Inflammatory macrophage (primary cell): ENCODE measurements at regions not wholly inside any gene's neighbourhood (a gene's known extent, or its start where the extent isn't known, plus 50 kb on each side); places are given as distances from the start of the nearest gene placed in this dataset.
A peak's percentile ranks its signal among the peaks of the same experiment; 100 is the strongest.

Experiments used
- DNase-seq, 2 donors: peaks; one replicate each; pipeline ENCODE4 v3.0.0-alpha.2; 2020 to 2022

- DNase-seq, result no peak
Measured at GRCh38 chr14:99058542-99058941, 213.5 kb downstream of the BCL11B start.

DNA sequence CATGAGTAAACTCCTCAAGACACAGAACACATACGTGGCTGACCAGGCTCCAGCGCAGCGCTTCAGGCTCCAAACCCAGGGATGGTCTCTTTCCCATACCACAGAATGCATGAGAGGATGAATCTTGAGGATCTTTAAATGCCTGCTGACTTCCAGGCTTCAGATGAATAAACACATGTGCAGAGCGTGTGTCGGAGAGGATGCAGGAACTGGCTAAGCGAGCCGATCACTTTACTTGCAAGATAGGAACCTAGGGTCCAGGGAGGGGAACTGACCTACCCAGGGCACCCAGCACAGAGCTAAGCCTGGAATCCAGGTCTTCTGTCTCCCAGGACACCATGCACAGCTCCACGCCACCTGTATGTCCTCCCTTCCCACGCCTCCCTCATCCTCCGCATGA is 209.8 kb downstream of the BCL11B start:
- DNase-seq, result no peak

DNA sequence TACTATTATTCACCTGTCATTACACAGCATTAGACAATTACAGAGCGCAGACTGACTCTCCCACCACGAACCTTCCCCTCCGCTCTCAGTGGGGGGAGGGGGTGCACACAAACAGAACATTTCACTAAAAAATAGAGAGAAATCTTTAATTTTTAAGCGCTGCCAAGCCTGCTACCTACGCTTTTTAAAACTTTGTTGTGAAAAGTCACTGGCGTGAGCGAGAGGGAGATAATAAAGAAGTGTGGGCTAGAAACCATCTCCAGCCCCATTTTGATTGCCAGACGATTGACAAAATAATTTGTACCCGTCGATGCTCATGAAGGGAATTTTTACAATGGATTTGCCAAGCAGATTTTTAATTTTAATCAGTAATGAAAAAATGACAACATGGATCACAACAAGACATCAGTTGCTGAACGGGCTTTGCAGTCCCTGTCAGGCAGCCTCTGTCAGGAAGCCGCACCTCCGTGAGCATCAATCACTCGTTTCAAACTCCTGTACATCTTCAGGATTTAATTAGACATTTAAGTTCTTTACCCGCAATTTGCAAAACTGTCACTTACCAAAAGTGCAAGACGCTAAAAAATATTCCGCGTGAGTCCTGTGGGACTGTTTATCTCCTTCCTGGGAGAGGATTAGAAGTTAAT is 209.1 kb downstream of the BCL11B start:
- no peak for DNase-seq

GRCh38 chr14:99063620-99064225 is 208.3 kb downstream of the BCL11B start:
- peak in 1 of 2 donors; percentile 17 for DNase-seq

DNA sequence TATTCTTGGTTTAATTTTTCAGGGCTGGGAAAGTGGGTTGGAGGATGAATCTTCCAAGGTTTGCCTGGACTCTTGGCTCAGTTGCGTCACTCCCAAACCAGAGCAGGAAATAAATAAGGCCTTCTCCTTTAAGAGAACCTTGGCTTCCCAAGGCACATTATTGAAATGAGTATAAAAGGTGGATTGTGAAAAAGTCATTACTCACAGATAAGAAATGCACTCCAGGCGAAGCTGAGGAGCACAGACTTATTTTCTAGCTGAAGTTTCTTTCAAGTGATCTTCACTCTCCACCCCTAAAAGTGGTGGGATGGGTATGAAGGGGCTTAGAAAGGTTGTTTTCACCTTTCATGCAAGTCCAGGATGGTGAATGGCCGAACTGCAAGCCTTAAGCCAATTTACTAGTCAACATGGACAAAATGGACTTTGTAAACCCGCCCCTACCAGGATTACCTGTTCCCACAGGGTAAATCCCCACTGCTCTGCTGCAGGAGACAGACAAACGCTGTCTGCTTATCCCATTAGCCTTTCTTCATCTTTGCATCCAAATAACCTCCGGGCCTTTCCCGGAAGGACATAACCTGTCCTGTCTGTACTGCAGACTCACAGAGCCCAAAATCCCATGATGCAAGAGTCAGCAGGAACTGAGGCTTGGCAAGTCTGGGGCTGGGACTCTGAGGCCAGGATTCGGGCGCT is 207.6 kb downstream of the BCL11B start:
- no peak for DNase-seq

GRCh38 chr14:99065551-99065950 is 206.4 kb downstream of the BCL11B start:
- DNase-seq, result no peak

DNA sequence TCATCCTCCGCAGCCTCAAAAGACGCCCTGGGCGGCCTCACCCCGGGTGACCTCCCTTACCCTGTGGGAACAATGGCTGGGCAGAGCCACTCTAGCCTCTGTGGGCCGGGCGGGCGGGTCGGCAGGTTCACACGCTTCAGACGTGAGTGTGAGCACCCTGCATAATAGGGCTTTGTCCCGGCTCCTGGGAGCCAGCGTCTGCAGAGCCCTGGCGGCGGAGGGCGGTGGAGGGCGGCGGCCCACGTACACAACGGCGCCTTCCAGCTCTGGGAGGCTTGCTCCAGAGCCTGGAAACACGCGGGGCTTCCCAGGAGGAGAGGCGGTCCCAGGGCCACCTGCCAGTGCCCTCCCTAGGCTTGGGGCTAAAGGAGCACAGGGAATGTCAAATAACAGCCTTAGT is 205.6 kb downstream of the BCL11B start:
- DNase-seq, result no peak

DNA sequence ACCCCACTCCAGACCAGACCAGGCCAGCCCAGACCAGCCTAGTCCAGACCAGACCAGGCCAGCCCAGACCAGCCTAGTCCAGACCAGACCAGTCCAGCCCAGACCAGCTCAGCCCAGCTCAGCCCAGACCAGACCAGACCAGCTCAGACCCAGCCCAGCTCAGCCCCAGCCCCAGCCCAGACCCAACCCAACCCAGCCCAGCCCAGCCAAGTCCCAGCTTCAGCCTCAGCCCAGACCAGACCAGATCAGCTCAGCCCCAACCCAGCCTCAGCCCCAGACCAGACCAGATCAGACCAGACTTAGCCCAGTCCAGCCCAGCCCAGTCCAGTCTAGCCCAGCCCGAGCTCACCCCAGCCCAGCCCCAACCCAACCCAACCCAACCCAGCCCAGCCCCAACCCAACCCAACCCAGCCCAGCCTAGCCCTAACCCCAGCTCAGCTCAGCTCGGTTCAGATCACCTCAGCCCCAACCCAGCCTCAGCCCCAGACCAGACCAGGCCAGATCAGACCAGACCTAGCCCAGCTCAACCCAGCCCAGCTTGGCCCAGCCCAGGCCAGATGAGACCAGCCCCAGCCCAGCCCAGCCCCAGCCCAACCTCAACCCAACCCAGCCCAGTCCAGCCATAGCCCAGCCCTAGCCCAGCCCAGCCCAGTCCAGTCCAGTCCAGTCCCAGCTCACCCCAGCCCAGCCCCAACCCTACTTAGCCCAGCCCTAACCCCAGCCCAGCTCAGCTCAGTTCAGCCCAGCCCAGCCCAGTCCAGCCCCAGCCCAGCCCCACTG is 204.7 kb downstream of the BCL11B start:
- no peak for DNase-seq

- no peak for DNase-seq
Measured at GRCh38 chr14:99067927-99068326, 204.1 kb downstream of the BCL11B start.

- no peak for DNase-seq
Measured at GRCh38 chr14:99069946-99070345, 202.1 kb downstream of the BCL11B start.

DNA sequence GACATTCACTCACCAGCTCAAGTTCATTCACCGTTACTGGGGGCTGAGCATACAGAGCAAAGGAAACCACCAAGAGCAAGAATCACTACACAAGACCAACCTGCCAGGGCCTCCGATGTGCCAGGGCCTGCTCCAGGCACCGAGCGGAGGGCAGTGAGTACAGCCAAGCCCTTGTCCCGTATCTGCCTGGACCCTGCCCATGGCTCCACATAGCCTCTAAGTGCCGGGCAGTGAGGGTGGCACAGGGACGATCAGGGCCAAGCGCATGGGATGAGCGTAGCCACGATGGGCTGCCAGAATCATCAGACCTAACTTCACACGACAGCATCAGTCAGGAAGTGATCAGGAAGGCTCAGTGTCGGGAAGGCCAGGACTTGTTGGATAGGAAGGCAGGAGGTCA is 199.6 kb downstream of the BCL11B start:
- no peak for DNase-seq

DNA sequence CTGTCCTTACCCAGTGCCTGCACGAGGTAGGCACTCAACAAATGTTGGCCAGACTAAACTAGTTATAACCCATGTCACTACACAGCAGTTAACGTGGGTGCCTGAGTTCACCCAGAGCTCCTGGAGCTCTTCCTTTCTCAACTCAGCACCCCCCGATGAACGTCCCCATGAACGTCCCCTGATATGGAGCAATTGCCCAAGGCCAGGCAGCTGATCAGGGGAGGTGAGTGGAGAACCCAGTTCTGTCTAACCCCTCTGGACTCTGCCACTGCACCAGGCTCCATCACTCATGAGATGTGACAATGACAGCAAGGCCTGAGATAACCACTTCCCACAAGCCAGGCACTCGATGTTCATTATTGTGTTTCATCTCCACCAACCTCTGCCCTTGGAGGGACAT is 199.0 kb downstream of the BCL11B start:
- no peak for DNase-seq

DNA sequence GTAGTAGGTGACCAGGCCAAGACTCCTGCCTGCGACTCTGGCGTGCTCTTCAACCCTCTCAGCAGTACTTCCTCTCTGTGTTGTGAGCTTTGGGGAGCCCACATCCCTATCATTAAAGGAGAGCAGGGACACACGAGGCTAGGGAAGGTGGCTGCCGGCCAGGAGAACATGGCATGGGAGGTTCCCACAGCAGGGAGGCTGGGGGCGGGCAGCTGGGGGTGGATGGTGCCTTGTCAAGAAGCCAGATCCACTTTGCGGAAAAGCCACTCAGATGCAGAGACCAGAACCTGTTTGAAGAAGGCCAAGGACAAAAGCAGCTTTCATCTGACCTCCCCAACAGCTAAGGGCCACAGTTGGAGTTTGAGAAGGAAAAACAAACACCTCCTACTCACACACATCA is 198.6 kb downstream of the BCL11B start:
- DNase-seq, result no peak

DNA sequence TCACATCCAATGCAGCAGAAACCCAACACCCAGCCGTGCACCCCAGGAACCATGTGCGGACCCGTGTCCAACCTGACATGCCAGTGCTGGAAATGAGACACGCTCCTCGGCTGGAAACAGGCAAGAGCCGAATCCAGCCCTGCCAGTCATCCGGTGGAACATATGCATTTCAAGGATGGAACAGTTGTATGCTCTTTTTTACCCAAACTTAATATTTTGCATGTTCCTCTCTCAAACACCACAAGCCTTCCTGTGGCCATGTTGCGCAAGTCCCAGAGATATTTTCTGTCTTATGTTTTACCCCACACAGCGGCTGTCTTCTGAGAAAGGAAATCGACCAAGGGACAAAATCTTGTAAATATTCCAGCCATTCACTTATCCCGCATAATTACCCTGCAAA is 196.9 kb downstream of the BCL11B start:
- peak; percentile 57 to 62 for DNase-seq

GRCh38 chr14:99075771-99076375 is 196.1 kb downstream of the BCL11B start:
- peak; percentile 73 to 82 for DNase-seq

- DNase-seq, result peak; percentile 63 to 65
Measured at GRCh38 chr14:99077076-99077843, 194.7 kb downstream of the BCL11B start.

GRCh38 chr14:99077844-99078236 is 194.2 kb downstream of the BCL11B start:
- no peak for DNase-seq

- DNase-seq, result no peak
Measured at GRCh38 chr14:99078426-99078825, 193.6 kb downstream of the BCL11B start.

DNA sequence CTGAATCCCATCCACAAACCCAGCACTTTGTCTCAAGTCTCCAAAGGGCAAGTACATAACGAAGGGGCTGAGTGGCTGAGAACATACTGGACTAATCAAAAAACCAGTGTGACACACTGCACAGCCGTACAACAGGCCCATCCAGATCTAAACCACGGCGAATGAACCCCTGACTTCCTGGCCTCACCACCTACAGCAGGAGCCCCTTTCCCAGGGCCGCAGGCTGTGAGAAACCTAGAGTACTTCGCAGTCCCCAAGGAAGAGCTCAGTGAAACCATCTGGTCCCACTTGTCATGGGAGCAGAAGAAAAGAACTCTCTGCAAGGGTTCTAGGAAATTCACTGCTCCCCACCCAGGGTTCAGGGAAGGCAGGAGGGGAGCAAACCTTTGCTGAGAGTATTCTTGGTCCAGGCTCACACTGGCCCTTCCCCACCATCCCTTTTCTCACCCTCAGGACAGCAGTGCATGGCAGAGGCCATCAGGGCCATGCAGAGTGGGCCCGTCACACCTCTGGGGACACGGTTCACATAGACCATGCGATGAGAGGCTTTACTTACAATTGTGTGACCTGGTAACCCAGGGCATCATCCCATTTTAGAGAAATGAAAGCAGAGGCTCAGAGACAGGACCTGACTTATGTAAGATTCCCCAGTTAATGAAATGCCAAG is 192.8 kb downstream of the BCL11B start:
- DNase-seq, result no peak

- DNase-seq, result no peak
Measured at GRCh38 chr14:99080306-99080705, 191.7 kb downstream of the BCL11B start.

DNA sequence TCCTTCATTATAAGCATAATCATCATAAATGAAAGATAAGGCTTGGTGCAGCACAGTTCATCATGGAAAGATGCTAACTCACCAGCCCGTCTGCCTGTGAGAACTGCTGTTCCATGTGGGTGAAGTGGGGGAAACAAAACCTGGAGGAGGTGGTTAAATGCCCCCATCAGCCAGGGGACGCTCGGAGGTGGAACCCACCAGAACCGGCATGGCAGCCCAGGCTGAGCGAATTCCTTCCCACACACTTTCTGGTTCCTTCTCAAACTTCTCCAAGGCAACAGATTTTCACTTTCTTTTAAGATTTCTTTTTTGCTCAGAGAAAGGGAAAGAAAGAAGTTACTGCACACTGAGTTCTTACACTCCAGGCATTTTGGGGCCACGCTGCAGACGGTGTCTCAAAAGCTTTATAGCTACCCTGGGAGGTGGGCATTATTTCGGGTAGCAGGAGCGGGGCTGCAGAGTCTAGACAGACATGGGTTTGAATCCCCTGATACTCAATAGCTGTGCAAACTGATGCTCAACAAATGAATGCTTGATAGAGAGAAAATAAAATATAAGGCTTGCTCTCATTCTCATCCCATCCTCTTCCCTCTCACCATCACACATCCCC is 190.7 kb downstream of the BCL11B start:
- no peak for DNase-seq
